M059J (cell line): ENCODE measurements at regions not wholly inside any gene's neighbourhood (a gene's known extent, or its start where the extent isn't known, plus 50 kb on each side); places are given as distances from the start of the nearest gene placed in this dataset.

Experiments
- DNase-seq: peaks from one replicate; pipeline ENCODE4 v3.0.0-alpha.2; 2012; ENCODE audit warnings: low read depth

GRCh38 chr9:25613709-25614108 is 64.5 kb downstream of the TUSC1 start:
- no peak for DNase-seq

- DNase-seq = no peak
Measured at GRCh38 chr9:25603106-25603505, 75.1 kb downstream of the TUSC1 start.

- no peak for DNase-seq
Measured at GRCh38 chr9:25602400-25603044, 75.7 kb downstream of the TUSC1 start.

- no peak for DNase-seq
Measured at GRCh38 chr9:25600501-25600900, 77.7 kb downstream of the TUSC1 start.

- no peak for DNase-seq
Measured at GRCh38 chr9:25584611-25585010, 93.6 kb downstream of the TUSC1 start.

- no peak for DNase-seq
Measured at GRCh38 chr9:25573281-25573680, 105.0 kb downstream of the TUSC1 start.

GRCh38 chr9:25571491-25571890 is 106.8 kb downstream of the TUSC1 start:
- no peak for DNase-seq

- DNase-seq = no peak
Measured at GRCh38 chr9:25570802-25571201, 107.4 kb downstream of the TUSC1 start.

- DNase-seq = no peak
Measured at GRCh38 chr9:25562101-25562500, 116.1 kb downstream of the TUSC1 start.

GRCh38 chr9:25557645-25558300 is 120.5 kb downstream of the TUSC1 start:
- DNase-seq = no peak

- DNase-seq = no peak
Measured at GRCh38 chr9:25556540-25556939, 121.7 kb downstream of the TUSC1 start.

- DNase-seq = no peak
Measured at GRCh38 chr9:25548847-25549246, 129.4 kb downstream of the TUSC1 start.

GRCh38 chr9:25543806-25544205 is 134.4 kb downstream of the TUSC1 start:
- DNase-seq = no peak

- DNase-seq = no peak
Measured at GRCh38 chr9:25542319-25542718, 135.9 kb downstream of the TUSC1 start.

- no peak for DNase-seq
Measured at GRCh38 chr9:25537808-25538207, 140.4 kb downstream of the TUSC1 start.

GRCh38 chr9:25519286-25519685 is 159.0 kb downstream of the TUSC1 start:
- DNase-seq = no peak

GRCh38 chr9:25517701-25518100 is 160.5 kb downstream of the TUSC1 start:
- no peak for DNase-seq

- no peak for DNase-seq
Measured at GRCh38 chr9:25513509-25514033, 164.7 kb downstream of the TUSC1 start.

GRCh38 chr9:25505644-25506043 is 172.6 kb downstream of the TUSC1 start:
- DNase-seq = no peak

- no peak for DNase-seq
Measured at GRCh38 chr9:25481372-25481771, 196.9 kb downstream of the TUSC1 start.

GRCh38 chr9:25480696-25481095 is 197.5 kb downstream of the TUSC1 start:
- DNase-seq = no peak

- no peak for DNase-seq
Measured at GRCh38 chr9:25472681-25473080, 205.6 kb downstream of the TUSC1 start.

GRCh38 chr9:25472085-25472607 is 206.1 kb downstream of the TUSC1 start:
- no peak for DNase-seq
